ENCODE measurements at regions not wholly inside any gene's neighbourhood (a gene's known extent, or its start where the extent isn't known, plus 50 kb on each side); places are given as distances from the start of the nearest gene placed in this dataset.

- H3K4me3 ChIP-seq (ENCODE audit: low read depth, low read length) = no peak overlapping the region
- DNase-seq (ENCODE audit: low read depth) = no peak
- TF ChIP-seq CTCF (IDR thresholded peaks at IDR 0.05; ENCODE audit: insufficient read depth, low read depth, low read length) = no peak
Measured at GRCh38 chr10:60522617-60523016, 132.9 kb upstream of the ANK3 start.

- no peak for TF ChIP-seq CTCF (IDR thresholded peaks at IDR 0.05; ENCODE audit: insufficient read depth, low read depth, low read length)
Measured at GRCh38 chr10:60521974-60522405, 132.3 kb upstream of the ANK3 start.

GRCh38 chr10:60518745-60519144, 129.1 kb upstream of the ANK3 start:
- no peak for TF ChIP-seq CTCF (IDR thresholded peaks at IDR 0.05; ENCODE audit: insufficient read depth, low read depth, low read length)
- DNase-seq (ENCODE audit: low read depth) = no peak
- H3K4me3 ChIP-seq (ENCODE audit: low read depth, low read length) = no peak overlapping the region

More at GRCh38 chr10:60521974-60522405, 132.3 kb upstream of the ANK3 start:
- H3K4me3 ChIP-seq (ENCODE audit: low read depth, low read length) = no peak overlapping the region
- peak; percentile 2 for DNase-seq (ENCODE audit: low read depth)

- no peak for TF ChIP-seq CTCF (IDR thresholded peaks at IDR 0.05; ENCODE audit: insufficient read depth, low read depth, low read length)
- H3K4me3 ChIP-seq (ENCODE audit: low read depth, low read length) = no peak overlapping the region
- DNase-seq (ENCODE audit: low read depth) = no peak
Measured at GRCh38 chr10:60517805-60518204, 128.1 kb upstream of the ANK3 start.

GRCh38 chr10:60513281-60513680, 123.6 kb upstream of the ANK3 start:
- H3K4me3 ChIP-seq (ENCODE audit: low read depth, low read length) = no peak overlapping the region
- TF ChIP-seq CTCF (IDR thresholded peaks at IDR 0.05; ENCODE audit: insufficient read depth, low read depth, low read length) = no peak
- DNase-seq (ENCODE audit: low read depth) = no peak

GRCh38 chr10:60511477-60512229, 122.0 kb upstream of the ANK3 start:
- no peak for TF ChIP-seq CTCF (IDR thresholded peaks at IDR 0.05; ENCODE audit: insufficient read depth, low read depth, low read length)
- H3K4me3 ChIP-seq (ENCODE audit: low read depth, low read length) = no peak overlapping the region
- peak; percentile 4 for DNase-seq (ENCODE audit: low read depth)

GRCh38 chr10:60508831-60509230, 119.2 kb upstream of the ANK3 start:
- H3K4me3 ChIP-seq (ENCODE audit: low read depth, low read length) = no peak overlapping the region
- DNase-seq (ENCODE audit: low read depth) = no peak
- no peak for TF ChIP-seq CTCF (IDR thresholded peaks at IDR 0.05; ENCODE audit: insufficient read depth, low read depth, low read length)
